Omental fat pad (tissue), 3 donors: ENCODE measurements at regions not wholly inside any gene's neighbourhood (a gene's known extent, or its start where the extent isn't known, plus 50 kb on each side); places are given as distances from the start of the nearest gene placed in this dataset.

Experiments used
- ATAC-seq: fragments of 150-250 bp; one replicate; pipeline ENCODE4 v1.9.1; 2016; ENCODE audit warnings: mild to moderate bottlenecking, moderate library complexity; ENCODE audit not compliant: low FRiP score
- DNase-seq: peaks from one replicate; pipeline ENCODE4 v3.0.0-alpha.2; 2019; ENCODE audit warnings: low spot score
- CTCF ChIP-seq, 3 donors: fragments of 450-650 bp; IDR thresholded peaks; one replicate each; pipeline ENCODE4 v1.5.1; 2016 to 2017; ENCODE audit warnings: antibody characterized with exemption in 3 of 3, mild to moderate bottlenecking in 3 of 3, moderate library complexity in 2 of 3

- TF ChIP-seq CTCF (IDR thresholded peaks at IDR 0.05), result no peak
- DNase-seq (no peak), ATAC-seq (no peak)
These were observed 538.1 kb downstream of the STIM2 start for GRCh38 chr4:27398631-27399310.

- no peak for TF ChIP-seq CTCF (IDR thresholded peaks at IDR 0.05)
- DNase-seq (no peak), ATAC-seq (no peak)
These were observed 547.0 kb downstream of the STIM2 start for GRCh38 chr4:27407616-27408015.

GRCh38 chr4:27412613-27413012, 552.0 kb downstream of the STIM2 start:
- ATAC-seq (no peak), DNase-seq (no peak)
- TF ChIP-seq CTCF (IDR thresholded peaks at IDR 0.05), result no peak

GRCh38 chr4:27414887-27415731, 554.5 kb downstream of the STIM2 start:
- no peak for TF ChIP-seq CTCF (IDR thresholded peaks at IDR 0.05)
- ATAC-seq (no peak), DNase-seq (no peak)

- TF ChIP-seq CTCF (IDR thresholded peaks at IDR 0.05), result no peak
- ATAC-seq (no peak), DNase-seq (no peak)
These were observed 568.0 kb downstream of the STIM2 start for GRCh38 chr4:27428661-27429060.

GRCh38 chr4:27429364-27429871, 568.8 kb downstream of the STIM2 start:
- ATAC-seq, result no peak
- no peak for TF ChIP-seq CTCF (IDR thresholded peaks at IDR 0.05)
- DNase-seq, result no peak
